Fibroblast of skin of abdomen (primary cell): ENCODE measurements at regions not wholly inside any gene's neighbourhood (a gene's known extent, or its start where the extent isn't known, plus 50 kb on each side); places are given as distances from the start of the nearest gene placed in this dataset.

Source experiments
- DNase-seq: peaks from one replicate; pipeline ENCODE4 v3.0.0-alpha.2; 2013

- DNase-seq = no peak
These were observed 70.7 kb downstream of the MYCN start for GRCh38 chr2:16010951-16011620.

- no peak for DNase-seq
These were observed 69.7 kb downstream of the MYCN start for GRCh38 chr2:16010011-16010410.

- no peak for DNase-seq
These were observed 69.2 kb downstream of the MYCN start for GRCh38 chr2:16009560-16009959.

DNA sequence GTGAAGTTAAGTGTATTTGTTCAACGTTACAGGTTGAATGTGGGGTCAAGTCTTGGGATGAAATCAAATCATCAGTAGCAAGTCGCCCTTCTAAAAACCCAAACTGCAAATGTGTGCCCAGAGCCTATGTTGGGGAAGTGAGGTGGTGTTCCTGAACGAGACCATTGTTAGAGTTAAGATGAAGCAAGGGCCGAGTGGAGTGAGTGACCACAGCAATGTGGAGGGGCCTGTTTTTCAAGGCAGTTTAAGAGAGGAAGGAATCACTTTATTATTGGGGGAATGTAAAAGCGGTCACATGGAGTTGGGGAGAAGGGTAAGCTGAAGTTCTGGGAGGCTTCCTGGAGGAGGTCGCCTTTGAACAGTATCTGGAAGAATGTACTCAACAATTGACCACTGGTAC is 68.5 kb downstream of the MYCN start:
- no peak for DNase-seq

GRCh38 chr2:16008331-16008850 is 68.0 kb downstream of the MYCN start:
- DNase-seq = no peak

DNA sequence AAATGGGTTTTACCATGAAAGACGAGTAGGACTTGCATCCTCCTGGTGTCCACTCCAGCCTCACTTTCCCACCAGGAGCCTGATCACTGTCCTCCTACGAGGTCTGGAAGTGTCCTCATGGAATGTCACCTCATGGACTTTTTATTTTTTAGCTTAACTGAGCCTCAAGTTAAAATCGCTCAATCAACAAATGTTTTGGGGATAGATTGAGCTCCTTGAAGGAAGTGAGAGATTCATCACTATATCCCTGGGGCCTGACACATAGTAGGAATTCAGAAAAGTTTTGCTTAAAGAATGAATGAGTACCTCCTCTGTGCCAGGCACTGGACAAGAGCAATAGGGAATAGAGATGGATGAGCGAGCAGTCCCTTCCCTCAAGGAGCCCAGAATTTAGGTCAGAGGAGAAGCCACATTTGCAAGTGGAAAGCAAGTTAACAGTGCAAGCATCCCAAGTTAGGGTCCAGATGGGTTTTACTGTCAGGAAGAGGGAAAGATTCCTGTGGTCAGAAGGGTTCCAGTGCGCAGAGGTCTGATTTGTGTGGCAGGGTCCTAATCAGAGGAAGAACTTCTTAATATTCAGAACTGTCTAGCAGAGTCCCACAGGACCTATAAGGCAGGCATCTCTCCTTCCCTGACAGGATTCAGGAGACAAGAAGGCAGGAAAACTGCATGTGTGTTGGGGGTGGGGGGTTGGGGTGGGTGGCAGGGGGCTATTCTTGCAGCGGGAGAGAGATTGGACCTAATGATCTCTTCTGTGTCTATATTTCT is 67.0 kb downstream of the MYCN start:
- DNase-seq = no peak

- no peak for DNase-seq
These were observed 66.3 kb downstream of the MYCN start for GRCh38 chr2:16006537-16007166.

- DNase-seq = no peak
These were observed 65.6 kb downstream of the MYCN start for GRCh38 chr2:16005816-16006536.

- no peak for DNase-seq
These were observed 65.0 kb downstream of the MYCN start for GRCh38 chr2:16005389-16005788.

DNA sequence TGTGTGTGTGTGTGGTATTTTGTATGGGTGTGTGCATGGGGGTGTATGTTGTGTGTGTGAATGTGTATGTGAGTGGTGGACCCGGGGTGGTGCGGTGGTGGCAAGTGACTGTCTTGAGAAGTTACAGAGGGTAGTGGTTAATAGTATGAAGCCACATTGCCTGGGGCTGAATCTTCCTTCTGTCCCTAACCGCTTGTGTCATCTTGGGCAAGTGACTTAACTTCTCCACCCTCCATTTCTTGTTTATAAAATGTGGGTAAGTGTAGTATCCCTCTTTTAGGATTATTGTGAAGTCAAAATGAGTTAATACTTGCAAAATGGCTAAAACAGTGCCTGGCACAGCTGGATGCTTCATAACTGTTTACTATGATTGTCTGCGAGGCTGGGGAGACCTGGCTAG is 63.5 kb downstream of the MYCN start:
- no peak for DNase-seq

- DNase-seq = no peak
These were observed 62.8 kb downstream of the MYCN start for GRCh38 chr2:16003152-16003551.

- DNase-seq = no peak
These were observed 62.2 kb downstream of the MYCN start for GRCh38 chr2:16002575-16002974.

DNA sequence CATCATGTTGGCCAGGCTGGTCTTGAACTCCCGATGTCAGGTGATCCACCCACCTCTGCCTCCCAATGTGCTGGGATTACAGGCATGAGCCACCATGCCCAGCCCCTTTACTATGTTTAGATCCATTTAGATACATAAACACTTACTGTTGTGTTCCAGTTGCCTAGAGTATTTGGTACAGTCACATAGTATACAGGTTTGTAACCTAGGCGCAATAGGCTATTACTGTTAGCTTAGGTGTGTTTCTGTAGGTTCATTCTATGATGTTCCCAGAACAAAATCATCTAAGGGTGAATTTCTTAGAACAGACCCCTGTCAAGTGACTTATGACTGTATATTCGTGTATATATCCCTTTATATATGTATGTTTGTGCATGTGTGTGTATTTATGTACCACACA is 61.8 kb downstream of the MYCN start:
- DNase-seq = no peak

DNA sequence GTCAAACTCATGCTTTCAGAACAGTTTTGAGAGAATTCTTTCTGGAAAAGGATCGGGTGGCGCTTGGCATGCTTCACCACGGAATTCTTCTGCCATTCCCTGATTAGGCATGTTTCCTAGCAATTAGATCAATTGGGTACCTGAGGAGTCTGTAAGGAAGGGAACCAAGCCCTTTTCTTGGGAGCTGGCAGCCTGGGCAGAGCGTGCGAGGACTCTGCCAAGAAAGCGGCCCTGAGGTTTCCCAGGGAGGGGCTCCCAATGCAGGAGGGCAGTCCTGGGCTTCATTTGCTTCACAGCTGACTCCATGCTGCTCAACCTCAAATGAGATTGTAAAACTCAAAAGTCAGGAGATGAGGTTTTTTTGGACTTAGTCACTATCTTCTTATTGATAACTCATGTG is 60.3 kb downstream of the MYCN start:
- no peak for DNase-seq

DNA sequence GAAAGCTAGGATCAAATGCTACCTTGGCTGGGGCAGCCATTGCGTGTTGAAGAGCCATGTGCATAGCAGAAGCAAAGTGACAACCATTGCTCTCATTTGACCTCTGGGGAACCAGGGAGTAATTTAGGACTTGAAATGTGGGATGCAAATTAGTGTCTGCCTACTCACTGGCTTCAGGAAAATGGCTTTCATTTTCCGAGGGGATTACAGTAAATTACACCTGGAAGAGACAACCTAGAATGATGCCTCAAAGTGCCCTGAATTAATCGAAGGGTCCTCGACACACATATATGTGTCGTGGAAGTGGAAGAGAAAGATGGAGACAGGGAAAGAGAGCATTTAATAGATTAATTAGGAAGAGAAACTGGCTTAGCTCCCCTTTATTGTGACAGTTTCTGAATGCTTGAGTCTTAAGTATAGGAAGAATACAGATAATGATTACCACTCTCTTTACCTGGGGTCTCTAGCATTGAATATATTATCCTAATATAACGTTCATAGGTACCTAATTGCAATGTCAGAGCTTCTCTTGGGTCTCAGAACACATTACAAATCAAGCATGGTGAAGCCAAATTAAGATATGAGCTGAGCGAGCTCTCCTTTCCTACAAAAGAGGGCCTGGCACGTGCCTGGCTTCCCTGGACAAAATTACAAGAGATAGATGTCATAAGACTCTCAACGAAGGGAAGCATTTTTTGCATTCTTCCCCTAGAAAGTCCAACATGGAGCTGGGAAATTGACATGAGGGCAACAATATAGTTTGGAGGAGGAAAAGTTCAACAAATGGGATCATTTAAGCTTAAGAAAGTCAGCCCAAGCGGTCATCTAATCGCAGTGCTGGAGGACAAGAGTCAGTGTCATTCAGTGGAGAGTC is 59.5 kb downstream of the MYCN start:
- DNase-seq = no peak

- DNase-seq = no peak
These were observed 57.5 kb downstream of the MYCN start for GRCh38 chr2:15997728-15998280.

GRCh38 chr2:15996536-15997423 is 56.4 kb downstream of the MYCN start:
- DNase-seq = no peak
